H54 (cell line): ENCODE measurements at regions not wholly inside any gene's neighbourhood (a gene's known extent, or its start where the extent isn't known, plus 50 kb on each side); places are given as distances from the start of the nearest gene placed in this dataset.

ENCODE experiments used
- DNase-seq: peaks from one replicate; pipeline ENCODE4 v3.0.0; 2011; ENCODE audit warnings: low spot score, mixed read lengths; ENCODE audit not compliant: insufficient read length
- FAIRE-seq: peaks from 3 replicates; lab custom pipeline; 2011; peaks lifted over from hg19 to GRCh38; lab: Jason Lieb, UNC
- POLR2A ChIP-seq: IDR thresholded peaks from 2 replicates; pipeline ENCODE4 v1.6.1; 2011; ENCODE audit warnings: low read depth, mild to moderate bottlenecking, low read length

DNA sequence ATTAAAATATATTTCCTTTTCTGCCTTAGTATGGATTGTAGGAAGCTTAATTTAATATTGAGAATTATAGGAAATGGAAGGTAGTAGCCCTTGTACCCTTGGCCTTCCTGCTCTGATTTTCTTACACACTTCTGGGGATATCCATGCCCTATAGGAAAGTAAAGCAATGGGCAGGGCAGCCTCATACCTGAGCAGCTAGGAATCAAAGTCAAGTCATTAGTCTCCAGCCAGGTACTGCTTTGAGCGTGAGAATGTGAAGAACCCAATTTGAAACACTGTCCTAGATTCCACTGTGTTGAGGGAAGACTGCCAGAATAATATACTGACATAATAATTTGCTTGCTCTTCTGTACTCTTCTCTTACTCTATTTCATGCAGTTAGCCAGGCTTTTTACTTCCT lies 51.0 kb upstream of the L3MBTL3 start:
- no peak for DNase-seq
- TF ChIP-seq POLR2A: no peak
- no peak for FAIRE-seq

DNA sequence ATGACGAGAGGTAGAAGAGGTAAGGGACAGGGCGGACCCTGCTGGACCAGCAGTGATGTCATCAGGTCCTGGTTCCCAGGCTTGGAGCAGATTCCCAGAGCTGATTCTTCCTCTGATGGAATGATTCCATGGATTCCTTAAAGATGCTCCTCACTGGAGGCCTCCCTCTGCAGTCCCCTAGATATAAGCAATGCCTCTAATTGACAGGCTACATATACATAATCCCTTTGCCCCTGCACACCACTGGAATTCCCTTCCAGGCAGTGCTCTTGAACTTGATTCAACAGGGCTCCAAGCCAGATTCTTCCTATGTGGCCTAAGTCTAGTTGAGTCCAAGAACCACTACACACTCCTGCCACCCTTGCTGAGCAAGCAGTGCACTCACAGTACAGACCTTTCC lies 52.3 kb upstream of the L3MBTL3 start:
- TF ChIP-seq POLR2A: no peak
- DNase-seq (no peak), FAIRE-seq (no peak)

DNA sequence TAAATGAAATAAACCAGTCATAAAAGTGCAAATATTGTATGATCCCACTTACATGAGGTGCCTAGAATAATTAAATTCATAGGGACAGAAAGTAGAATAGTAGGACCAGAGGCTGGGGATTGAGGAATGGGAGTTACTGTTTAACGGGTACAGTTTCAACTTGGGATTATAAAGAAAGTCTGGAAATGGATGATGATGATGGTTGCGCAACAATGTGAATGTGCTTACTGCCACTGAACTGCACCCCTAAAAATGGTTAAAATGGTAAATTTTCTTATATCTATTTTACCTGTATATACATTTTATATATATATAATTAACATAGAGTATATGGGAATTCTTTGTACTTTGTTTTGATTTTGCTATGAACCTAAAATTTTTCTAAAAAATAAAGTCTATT lies 53.3 kb upstream of the L3MBTL3 start:
- FAIRE-seq (no peak), DNase-seq (no peak)
- TF ChIP-seq POLR2A: no peak

DNA sequence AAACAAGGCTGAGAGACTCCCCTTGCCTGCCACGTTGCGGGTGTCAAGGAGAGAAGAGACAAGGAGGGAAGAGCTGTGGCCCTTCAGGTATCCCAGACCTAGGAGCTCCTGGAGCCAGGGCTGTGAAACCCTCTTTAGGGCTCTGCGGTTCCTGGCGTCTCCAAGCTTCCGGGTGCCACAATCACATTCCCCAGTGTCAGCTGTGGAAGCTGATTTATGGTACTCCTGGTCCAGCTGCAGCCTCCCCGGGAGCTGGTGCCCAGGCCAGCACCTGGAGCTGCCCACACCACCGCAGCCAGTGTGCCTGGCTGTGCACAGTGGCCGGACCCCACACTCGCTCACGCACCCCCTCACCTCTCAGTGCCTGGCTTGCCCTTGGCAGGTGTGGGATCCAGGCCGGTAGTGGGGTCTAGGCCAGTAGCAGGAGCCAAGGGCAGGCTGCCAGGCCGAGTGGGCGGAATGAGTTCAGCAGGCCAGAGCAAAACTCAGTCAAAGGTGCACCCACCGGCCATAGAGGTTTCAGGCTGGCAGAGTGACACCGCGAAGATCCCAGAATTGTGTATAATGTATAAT lies 58.9 kb upstream of the L3MBTL3 start:
- TF ChIP-seq POLR2A: no peak
- FAIRE-seq (no peak), DNase-seq (no peak)

DNA sequence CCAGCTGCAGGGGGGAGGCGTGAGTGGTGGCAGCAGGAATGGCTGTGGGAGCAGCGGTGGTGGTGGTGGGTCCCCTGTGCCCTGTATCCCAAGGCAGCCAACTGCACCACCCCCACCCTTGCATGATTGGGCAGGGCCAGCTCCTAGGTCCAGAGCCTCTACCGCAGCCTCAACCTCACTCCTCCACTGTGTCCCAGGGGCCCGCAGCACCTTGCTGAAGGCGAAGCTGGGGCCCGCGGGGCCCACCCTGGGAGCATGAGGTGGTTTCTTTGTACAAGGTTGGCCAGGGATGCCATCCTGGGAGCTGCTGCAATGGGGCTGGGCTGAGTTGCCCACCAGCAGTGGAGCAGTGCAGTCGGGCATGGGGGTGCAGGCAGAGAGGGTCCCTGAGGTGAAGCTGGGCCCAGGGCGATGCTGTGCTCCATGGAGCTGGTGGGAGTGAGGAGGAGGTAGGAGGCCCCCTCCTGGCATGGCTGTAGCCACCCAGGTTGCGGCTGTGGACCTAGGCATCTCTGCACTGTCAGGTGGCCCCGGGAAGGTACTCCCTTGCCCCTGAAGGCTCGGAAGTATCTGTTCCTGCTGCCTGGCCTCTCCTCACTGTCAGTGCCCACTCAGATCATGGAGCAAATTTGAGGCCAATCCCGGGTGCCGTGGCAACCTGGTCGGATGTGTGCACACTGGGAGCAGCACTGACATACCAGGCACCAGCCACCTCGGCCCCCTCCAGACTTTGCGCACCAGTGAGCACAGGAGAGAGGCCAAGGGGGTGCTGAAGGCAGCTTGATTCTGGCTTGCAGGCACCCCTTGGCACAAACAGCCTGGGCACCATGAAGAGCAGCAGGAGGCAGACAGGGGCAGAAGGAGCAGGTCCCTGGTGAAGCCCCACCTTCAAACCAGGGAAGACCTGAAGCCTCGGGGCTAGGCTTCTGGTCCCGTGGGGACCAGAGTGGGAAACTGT lies 60.2 kb upstream of the L3MBTL3 start:
- no peak for TF ChIP-seq POLR2A
- FAIRE-seq (no peak), DNase-seq (no peak)

DNA sequence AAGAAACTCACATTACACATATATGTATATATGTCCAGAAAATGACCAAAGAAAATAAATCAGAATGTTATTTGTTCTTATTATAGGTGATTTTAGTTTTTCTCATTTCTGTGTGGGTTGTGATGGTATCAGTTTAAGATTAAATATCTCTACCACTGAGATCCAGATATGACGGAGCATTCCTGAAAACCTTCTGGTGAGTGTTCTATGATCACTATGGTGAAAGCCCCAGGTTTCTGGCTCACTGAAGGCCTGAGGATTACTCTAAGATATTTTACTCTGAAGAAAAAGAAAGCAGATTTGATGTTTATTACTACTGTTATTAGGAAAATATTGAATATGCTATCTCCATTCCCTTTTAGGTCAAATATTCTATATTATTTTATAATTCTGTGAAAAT lies 62.8 kb upstream of the L3MBTL3 start:
- no peak for FAIRE-seq
- DNase-seq: no peak
- no peak for TF ChIP-seq POLR2A

DNA sequence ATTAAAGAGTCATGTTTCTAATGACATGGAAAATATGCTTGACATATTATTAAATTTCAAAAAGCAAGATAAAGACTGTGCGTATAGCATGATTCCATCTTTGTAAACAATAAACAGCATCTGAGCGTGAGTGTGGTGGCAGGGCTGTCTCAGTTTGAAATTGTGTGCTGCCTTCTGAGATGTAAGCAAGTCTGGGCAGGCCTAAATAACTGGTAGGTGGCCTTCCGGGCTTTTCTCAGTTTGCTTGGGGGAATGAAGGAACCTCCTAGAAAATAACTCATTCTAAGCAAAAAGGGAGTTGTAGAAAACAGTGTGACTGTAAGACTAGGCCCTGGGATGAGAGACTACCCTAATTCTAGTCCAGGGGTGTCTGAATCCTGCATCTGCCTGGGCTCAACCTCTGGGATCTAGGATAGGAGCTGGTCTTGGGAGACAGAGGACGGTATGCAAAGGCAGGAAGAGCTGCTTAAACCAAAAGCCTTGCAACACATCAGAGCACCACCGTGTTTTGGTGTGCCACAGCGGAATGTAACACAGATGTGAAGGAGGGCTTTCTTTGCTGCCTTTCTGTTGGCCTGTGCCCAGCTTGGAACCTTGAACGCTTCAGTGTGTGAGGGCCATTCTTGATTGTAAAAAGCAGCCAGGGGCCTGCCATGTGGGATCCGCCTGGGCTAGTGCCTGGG lies 63.5 kb upstream of the L3MBTL3 start:
- no peak for TF ChIP-seq POLR2A
- FAIRE-seq: no peak
- DNase-seq: no peak

DNA sequence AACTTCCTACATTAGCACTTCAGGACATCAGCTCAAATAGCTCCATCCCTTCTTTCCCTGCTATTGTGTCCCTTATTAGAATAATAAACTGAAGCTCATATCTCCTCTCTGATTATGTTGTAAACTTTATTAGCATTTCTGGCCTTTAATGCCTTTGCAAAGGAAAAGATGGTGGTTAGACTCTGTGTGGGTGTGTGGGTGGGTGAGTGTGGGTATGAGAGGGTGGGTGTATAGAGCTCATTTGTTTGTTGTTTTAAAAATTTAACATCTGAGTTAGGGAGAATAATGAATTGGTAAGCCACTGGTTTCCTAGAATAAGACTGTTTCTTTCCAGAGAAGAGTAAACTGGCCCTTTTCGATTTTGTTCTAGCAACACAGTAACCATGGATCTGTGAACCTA lies 70.6 kb upstream of the L3MBTL3 start:
- FAIRE-seq: no peak
- TF ChIP-seq POLR2A: no peak
- DNase-seq: no peak

DNA sequence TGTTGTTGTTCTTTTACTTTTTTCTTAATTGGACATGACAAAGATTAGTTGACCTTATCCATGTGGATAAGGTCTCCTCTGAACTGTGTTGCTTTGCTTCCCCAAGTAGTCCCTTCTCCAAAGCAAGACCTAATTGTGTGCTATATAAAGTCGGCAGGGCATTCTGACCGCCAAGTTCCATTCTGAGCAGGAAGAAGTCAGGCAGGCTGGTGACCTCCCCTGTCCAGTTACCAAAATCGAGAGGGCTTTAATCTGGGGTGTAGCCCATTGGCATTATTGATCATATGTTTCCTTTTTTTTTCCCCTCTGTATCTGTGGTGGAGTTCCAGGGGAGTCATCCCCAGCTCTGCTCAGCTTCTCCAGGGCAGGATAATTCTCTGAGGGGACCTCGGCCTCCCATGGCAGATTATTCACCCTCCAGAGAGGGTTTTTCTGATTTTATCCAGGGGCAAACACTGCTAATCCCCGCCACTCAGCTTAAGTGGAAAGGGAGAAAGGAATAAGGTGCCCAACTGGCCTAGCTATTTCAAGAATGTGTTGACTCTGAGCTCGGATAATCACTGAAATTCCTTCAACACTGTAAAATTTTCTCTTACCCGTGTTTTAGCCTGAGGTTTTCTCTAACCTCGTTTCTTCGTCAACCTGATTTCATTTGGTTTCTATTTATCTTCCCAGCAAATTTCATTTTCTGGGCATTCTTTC lies 71.8 kb upstream of the L3MBTL3 start:
- DNase-seq (no peak), FAIRE-seq (no peak)

DNA sequence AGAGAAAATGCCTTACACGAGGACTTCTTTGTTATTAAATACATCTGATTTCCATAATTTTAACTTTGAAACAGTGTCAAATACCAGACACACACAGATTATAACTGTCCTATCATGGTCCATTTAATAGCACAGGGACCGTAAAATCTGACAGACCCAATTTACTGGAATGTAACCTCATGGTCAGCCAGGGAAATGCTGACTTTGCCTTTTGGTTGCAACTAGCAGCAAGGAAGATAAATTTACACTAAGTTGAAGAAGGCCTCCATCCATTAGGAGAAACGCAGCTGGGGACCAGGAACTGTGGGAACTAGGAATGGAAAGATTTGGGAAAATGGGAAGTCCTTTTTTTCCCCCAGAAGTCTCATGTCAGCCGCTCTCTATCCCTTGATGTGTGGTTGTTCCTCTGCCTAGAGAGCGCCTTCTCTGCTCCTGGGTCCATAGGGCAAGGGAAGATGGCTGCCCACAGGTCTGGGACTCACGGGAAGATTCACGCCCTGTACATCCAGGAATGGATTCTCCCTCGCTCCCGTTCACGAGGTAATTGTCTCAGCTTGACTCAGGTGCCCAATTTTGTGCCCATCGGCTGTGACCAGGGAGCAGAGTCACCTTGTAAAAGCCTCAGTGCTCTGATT lies 74.6 kb upstream of the L3MBTL3 start:
- no peak for TF ChIP-seq POLR2A
- DNase-seq (no peak), FAIRE-seq (no peak)

More for the DNA sequence above, 71.8 kb upstream of the L3MBTL3 start:
- no peak for TF ChIP-seq POLR2A

DNA sequence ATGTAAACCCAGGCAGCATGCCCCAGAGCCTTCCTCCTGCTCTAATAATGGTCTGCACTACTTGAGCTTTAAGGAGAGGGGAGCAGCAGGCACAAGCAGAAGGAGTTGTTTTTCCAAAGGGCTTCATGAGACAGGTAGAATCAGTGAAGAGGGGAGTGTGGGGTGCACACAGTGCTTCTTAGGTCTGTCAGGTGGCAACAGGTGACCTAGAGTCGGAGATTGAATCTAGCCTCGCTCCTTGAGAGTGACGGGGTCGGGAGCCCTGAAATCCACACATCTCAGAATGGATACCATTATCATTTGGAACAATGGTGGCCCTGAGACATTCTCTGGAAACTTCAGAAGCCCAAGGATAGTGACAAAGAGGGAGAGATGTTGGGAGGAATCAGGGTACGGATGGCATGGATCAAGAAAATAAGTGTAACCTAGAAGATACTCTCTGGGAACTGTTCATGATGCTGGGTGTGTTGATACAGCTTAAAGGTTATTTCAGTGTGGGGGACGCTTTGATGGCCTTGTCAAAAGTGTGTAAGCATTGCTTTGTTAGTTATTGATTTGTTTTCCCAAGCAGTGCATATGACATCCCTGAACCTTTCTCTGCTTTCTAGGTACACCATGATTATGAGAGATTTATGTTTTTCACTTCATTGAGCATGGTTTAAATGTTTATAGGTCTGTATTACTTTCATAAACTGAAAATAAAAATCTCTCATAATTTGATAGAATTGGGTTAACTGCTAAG lies 77.8 kb upstream of the L3MBTL3 start:
- FAIRE-seq (no peak), DNase-seq (no peak)
- no peak for TF ChIP-seq POLR2A

DNA sequence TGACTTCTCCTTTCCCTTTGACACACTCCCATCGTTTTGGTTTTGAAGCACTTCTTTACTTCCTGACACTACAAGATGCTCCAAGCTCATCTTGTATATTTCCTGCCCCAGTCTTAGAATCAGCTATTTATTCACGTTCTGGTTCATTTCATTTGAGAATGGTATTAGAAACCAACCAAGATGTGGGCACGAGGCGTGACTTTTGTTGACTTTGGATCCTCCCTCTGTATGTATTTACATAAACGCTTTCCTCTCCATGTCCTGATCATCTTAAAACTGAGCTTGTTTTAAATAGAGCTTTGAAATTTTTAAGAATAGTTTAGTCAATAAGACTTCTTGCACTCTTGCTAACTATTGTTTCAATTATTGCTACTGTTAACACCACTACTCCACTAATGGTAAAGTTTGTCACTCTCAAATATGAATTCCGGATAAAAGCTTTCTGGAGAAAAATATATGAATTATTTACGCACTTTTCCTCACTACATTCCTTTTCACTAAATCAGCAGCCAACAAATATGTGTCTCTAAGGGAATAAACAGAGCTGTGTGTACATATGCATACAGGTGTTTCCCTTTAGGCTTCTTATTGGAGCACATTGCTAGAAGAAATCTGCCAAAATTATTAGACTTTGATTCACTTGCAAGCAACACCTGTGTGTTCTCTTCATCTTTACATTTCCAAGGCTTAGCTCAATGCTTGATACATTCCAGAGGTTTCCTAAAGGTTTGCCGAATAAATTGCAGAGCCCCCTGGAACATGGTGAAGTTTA lies 77.3 kb upstream of the TMEM244 start:
- DNase-seq: no peak
- FAIRE-seq: no peak
- no peak for TF ChIP-seq POLR2A
